ENCODE measurements at regions not wholly inside any gene's neighbourhood (a gene's known extent, or its start where the extent isn't known, plus 50 kb on each side); places are given as distances from the start of the nearest gene placed in this dataset.
A peak's percentile ranks its signal among the peaks of the same experiment; 100 is the strongest.

DNA sequence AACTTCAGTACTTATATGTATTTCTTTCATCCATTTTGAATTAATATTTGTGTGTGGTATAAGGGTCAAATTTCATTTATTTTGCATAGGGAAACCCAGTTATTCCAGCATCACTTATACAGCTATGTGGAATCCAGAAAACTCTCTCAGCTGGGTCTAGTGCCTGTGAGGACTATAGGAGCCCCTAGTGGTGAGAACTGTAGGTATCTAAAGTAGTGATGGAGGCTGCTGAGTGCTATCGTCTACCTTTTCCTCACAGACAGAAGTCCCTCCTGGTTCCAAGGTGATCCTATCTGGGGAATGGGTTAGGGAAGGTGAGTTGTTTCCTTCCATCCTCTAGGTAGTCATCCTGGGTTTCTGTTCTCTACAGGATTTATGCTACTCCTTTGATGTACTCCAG, 352.0 kb upstream of the C1orf87 start:
- Histone ChIP-seq H2BK15ac (ENCODE audit: low read depth, low read length) (no peak overlapping the region), H4K91ac (ENCODE audit: insufficient read length, low read depth, low read length) (no peak overlapping the region), H2BK12ac (ENCODE audit: insufficient read length, low read depth, low read length) (no peak overlapping the region), H2BK5ac (ENCODE audit: insufficient read length, low read length) (no peak overlapping the region), H4K5ac (ENCODE audit: insufficient read length, low read depth, low read length) (no peak overlapping the region), H2BK20ac (ENCODE audit: low read depth, low read length, poor library complexity, severe bottlenecking) (no peak overlapping the region), H3T11ph (ENCODE audit: low read length) (no peak overlapping the region), H4K8ac (replicated peaks; ENCODE audit: insufficient read length, low read depth, low read length) (no peak overlapping the region), H3K79me2 (ENCODE audit: insufficient read depth, low read length) (no peaks in the 10 kb centered on the region), H3K14ac (ENCODE audit: insufficient read depth, low read length) (no peak overlapping the region), H3K9ac (ENCODE audit: extremely low read depth, insufficient read length, low read length) (no peak overlapping the region), H3K18ac (ENCODE audit: insufficient read length, low read depth, low read length) (no peak overlapping the region), H3K23ac (ENCODE audit: insufficient read length, low read depth, low read length) (no peak overlapping the region), H3K4ac (ENCODE audit: low read depth, low read length) (no peak overlapping the region), H3K9me3 (ENCODE audit: control insufficient read depth, low read depth, low read length) (no peaks in the 10 kb centered on the region), H3K4me1 (ENCODE audit: insufficient read depth, low read length) (no peaks in the 10 kb centered on the region), H3K27me3 (ENCODE audit: insufficient read depth, low read length) (no peaks in the 10 kb centered on the region), H3K27ac (ENCODE audit: insufficient read length, low read depth, low read length) (no peak overlapping the region), H2AFZ (ENCODE audit: low read length) (no peak overlapping the region), H4K20me1 (ENCODE audit: control insufficient read depth, insufficient read depth, insufficient read length) (no peaks in the 10 kb centered on the region), H3K79me1 (ENCODE audit: insufficient read depth, low read depth, low read length, poor library complexity, severe bottlenecking) (no peaks in the 10 kb centered on the region), H3K23me2 (ENCODE audit: insufficient read length, low read depth, low read length, poor library complexity, severe bottlenecking) (no peaks in the 10 kb centered on the region), H3K4me2 (ENCODE audit: insufficient read depth, insufficient read length, low read length) (no peak overlapping the region), H2AK5ac (ENCODE audit: insufficient read length, low read length) (no peak overlapping the region), H2BK120ac (ENCODE audit: low read depth, low read length, poor library complexity, severe bottlenecking) (no peak overlapping the region), H3K56ac (ENCODE audit: insufficient read length, low read depth, low read length) (no peak overlapping the region)
- Mint-ChIP-seq H3K36me3 (ENCODE audit: insufficient read depth in 1 of 3, low read depth in 3 of 3) (no peaks in the 10 kb centered on the region), H3K9me3 (peaks cover 0 to 5% of the 10 kb centered on the region in 2 experiments; a peak in 1 of 5 replicates), H3K27ac (no peak overlapping the region), H3K27me3 (ENCODE audit: low read depth) (no peaks in the 10 kb centered on the region), H3K4me1 (no peaks in the 10 kb centered on the region), H3K4me3 (no peak overlapping the region)
- TF ChIP-seq, protein P1, sequence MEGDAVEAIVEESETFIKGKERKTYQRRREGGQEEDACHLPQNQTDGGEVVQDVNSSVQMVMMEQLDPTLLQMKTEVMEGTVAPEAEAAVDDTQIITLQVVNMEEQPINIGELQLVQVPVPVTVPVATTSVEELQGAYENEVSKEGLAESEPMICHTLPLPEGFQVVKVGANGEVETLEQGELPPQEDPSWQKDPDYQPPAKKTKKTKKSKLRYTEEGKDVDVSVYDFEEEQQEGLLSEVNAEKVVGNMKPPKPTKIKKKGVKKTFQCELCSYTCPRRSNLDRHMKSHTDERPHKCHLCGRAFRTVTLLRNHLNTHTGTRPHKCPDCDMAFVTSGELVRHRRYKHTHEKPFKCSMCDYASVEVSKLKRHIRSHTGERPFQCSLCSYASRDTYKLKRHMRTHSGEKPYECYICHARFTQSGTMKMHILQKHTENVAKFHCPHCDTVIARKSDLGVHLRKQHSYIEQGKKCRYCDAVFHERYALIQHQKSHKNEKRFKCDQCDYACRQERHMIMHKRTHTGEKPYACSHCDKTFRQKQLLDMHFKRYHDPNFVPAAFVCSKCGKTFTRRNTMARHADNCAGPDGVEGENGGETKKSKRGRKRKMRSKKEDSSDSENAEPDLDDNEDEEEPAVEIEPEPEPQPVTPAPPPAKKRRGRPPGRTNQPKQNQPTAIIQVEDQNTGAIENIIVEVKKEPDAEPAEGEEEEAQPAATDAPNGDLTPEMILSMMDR (conservative IDR thresholded peaks at IDR 0.05) = peak; percentile 70
- DNase-seq = peak; percentile 34
- no CpG with 5 or more reads among the region's 1 CpG for WGBS (ENCODE audit: extremely low coverage, insufficient read length, low lambda C conversion rate)
